Activated CD8-positive, alpha-beta memory T cell treated with anti-CD3 and anti-CD28 coated beads for 24 hours (primary cell): ENCODE measurements at regions not wholly inside any gene's neighbourhood (a gene's known extent, or its start where the extent isn't known, plus 50 kb on each side); places are given as distances from the start of the nearest gene placed in this dataset.

Source experiments
- DNase-seq: peaks from one replicate; pipeline ENCODE4 v3.0.0-alpha.2; 2020

GRCh38 chr4:180372691-180373090 lies 1870.5 kb upstream of the TENM3 start:
- no peak for DNase-seq

- no peak for DNase-seq
These were observed 1865.5 kb upstream of the TENM3 start for GRCh38 chr4:180377741-180378140.

GRCh38 chr4:180380733-180381132 lies 1862.5 kb upstream of the TENM3 start:
- no peak for DNase-seq

GRCh38 chr4:180391613-180392012 lies 1851.6 kb upstream of the TENM3 start:
- no peak for DNase-seq

GRCh38 chr4:180394312-180394711 lies 1848.9 kb upstream of the TENM3 start:
- DNase-seq: no peak

- no peak for DNase-seq
These were observed 1848.5 kb upstream of the TENM3 start for GRCh38 chr4:180394730-180395129.

- DNase-seq: no peak
These were observed 1844.6 kb upstream of the TENM3 start for GRCh38 chr4:180398564-180398963.

GRCh38 chr4:180407275-180407885 lies 1835.8 kb upstream of the TENM3 start:
- DNase-seq: no peak

GRCh38 chr4:180418819-180419531 lies 1824.2 kb upstream of the TENM3 start:
- DNase-seq: no peak

GRCh38 chr4:180422989-180423711 lies 1820.1 kb upstream of the TENM3 start:
- DNase-seq: no peak

GRCh38 chr4:180423712-180424057 lies 1819.5 kb upstream of the TENM3 start:
- no peak for DNase-seq

GRCh38 chr4:180426938-180427337 lies 1816.3 kb upstream of the TENM3 start:
- no peak for DNase-seq

- DNase-seq: no peak
These were observed 1812.9 kb upstream of the TENM3 start for GRCh38 chr4:180430283-180430682.

GRCh38 chr4:180434131-180434895 lies 1808.9 kb upstream of the TENM3 start:
- DNase-seq: no peak

- no peak for DNase-seq
These were observed 1806.8 kb upstream of the TENM3 start for GRCh38 chr4:180436361-180436760.

GRCh38 chr4:180437601-180438000 lies 1805.6 kb upstream of the TENM3 start:
- DNase-seq: no peak

GRCh38 chr4:180448306-180448705 lies 1794.9 kb upstream of the TENM3 start:
- no peak for DNase-seq

GRCh38 chr4:180449395-180449956 lies 1793.7 kb upstream of the TENM3 start:
- DNase-seq: no peak

GRCh38 chr4:180455226-180455625 lies 1788.0 kb upstream of the TENM3 start:
- no peak for DNase-seq

- no peak for DNase-seq
These were observed 1786.3 kb upstream of the TENM3 start for GRCh38 chr4:180456928-180457327.

GRCh38 chr4:180462116-180462515 lies 1781.1 kb upstream of the TENM3 start:
- no peak for DNase-seq

- no peak for DNase-seq
These were observed 1777.8 kb upstream of the TENM3 start for GRCh38 chr4:180465364-180465763.

GRCh38 chr4:180483036-180483435 lies 1760.2 kb upstream of the TENM3 start:
- no peak for DNase-seq
